GM23338 (cell line): ENCODE measurements at regions not wholly inside any gene's neighbourhood (a gene's known extent, or its start where the extent isn't known, plus 50 kb on each side); places are given as distances from the start of the nearest gene placed in this dataset.

Source experiments
- ATAC-seq: fragments of 200-7000 bp; cut with Tn5 transposase; 3 replicates; pipeline ENCODE4 v1.9.1; 2020
- DNase-seq: peaks from one replicate; pipeline ENCODE4 v3.0.0-alpha.2; 2015; ENCODE audit warnings: low spot score
- H2AFZ ChIP-seq: fragments of 200-600 bp; sonication (generic); 2 replicates; pipeline ENCODE4 v1.8.0; 2016; ENCODE audit warnings: antibody characterized with exemption, mild to moderate bottlenecking, moderate library complexity
- H3F3A ChIP-seq: fragments of 200-600 bp; sonication (generic); replicated peaks from 2 replicates; pipeline ENCODE4 v1.8.0; 2017; ENCODE audit warnings: antibody characterized with exemption, mixed run types, low read depth
- H3K27ac ChIP-seq: fragments of 200-600 bp; sonication (generic); 2 replicates; pipeline ENCODE4 v1.6.1; 2016; ENCODE audit warnings: low read depth
- H3K27me3 ChIP-seq: fragments of 200-600 bp; sonication (generic); 2 replicates; pipeline ENCODE4 v1.8.0; 2016; ENCODE audit warnings: mild to moderate bottlenecking, mixed run types, moderate library complexity; ENCODE audit not compliant: insufficient read depth
- H3K36me3 ChIP-seq: fragments of 200-600 bp; sonication (generic); 2 replicates; pipeline ENCODE4 v1.8.0; 2016; ENCODE audit warnings: mild to moderate bottlenecking; ENCODE audit not compliant: insufficient read depth
- H3K4me1 ChIP-seq: fragments of 200-600 bp; sonication (generic); 2 replicates; pipeline ENCODE4 v1.8.0; 2016; ENCODE audit warnings: mild to moderate bottlenecking, moderate library complexity; ENCODE audit not compliant: insufficient read depth
- H3K4me2 ChIP-seq: fragments of 200-600 bp; sonication (generic); 2 replicates; pipeline ENCODE4 v1.7.1; 2017; ENCODE audit warnings: mixed run types
- H3K4me3 ChIP-seq: fragments of 200-600 bp; sonication (generic); 2 replicates; pipeline ENCODE4 v1.6.1; 2016; ENCODE audit warnings: mixed run types
- H3K79me2 ChIP-seq: fragments of 200-600 bp; sonication (generic); replicated peaks from 2 replicates; pipeline ENCODE4 v1.8.0; 2017; ENCODE audit warnings: mild to moderate bottlenecking; ENCODE audit not compliant: insufficient read depth
- H3K9me2 ChIP-seq: fragments of 200-600 bp; sonication (generic); 2 replicates; pipeline ENCODE4 v1.8.0; 2017; ENCODE audit not compliant: insufficient read depth
- H4K20me1 ChIP-seq: fragments of 200-600 bp; sonication (generic); replicated peaks from 2 replicates; pipeline ENCODE4 v1.8.0; 2017; ENCODE audit warnings: mild to moderate bottlenecking; ENCODE audit not compliant: insufficient read depth
- H3K27ac Mint-ChIP-seq: 2 replicates; pipeline ENCODE4 v1.8.0; 2020; ENCODE audit warnings: inconsistent platforms, mild to moderate bottlenecking, moderate library complexity, mixed read lengths
- H3K27me3 Mint-ChIP-seq: 3 replicates; pipeline ENCODE4 v1.8.0; 2022; ENCODE audit warnings: low read depth, mild to moderate bottlenecking, moderate library complexity, mixed read lengths, inconsistent platforms; ENCODE audit not compliant: insufficient read depth, poor library complexity
- H3K36me3 Mint-ChIP-seq: 3 replicates; pipeline ENCODE4 v1.8.0; 2021; ENCODE audit warnings: low read depth, mild to moderate bottlenecking, inconsistent platforms, moderate library complexity, mixed read lengths
- H3K4me1 Mint-ChIP-seq: 3 replicates; pipeline ENCODE4 v1.8.0; 2020; ENCODE audit warnings: mild to moderate bottlenecking, inconsistent platforms, mixed read lengths
- H3K4me3 Mint-ChIP-seq: 3 replicates; pipeline ENCODE4 v1.8.0; 2021; ENCODE audit warnings: moderate library complexity, mild to moderate bottlenecking, inconsistent platforms, mixed read lengths
- H3K9me3 Mint-ChIP-seq: 3 replicates; pipeline ENCODE4 v1.8.0; 2020; ENCODE audit warnings: moderate library complexity, mild to moderate bottlenecking, inconsistent platforms, mixed read lengths
- CREB1 ChIP-seq: fragments of 250-450 bp; sonication (Bioruptor Pico); IDR thresholded peaks from 2 replicates; pipeline ENCODE4 v1.5.0; 2020; ENCODE audit warnings: low read depth, mild to moderate bottlenecking, moderate library complexity
- EZH2 ChIP-seq: fragments of 200-600 bp; sonication (generic); IDR thresholded peaks from one replicate; pipeline ENCODE4 v1.8.0; 2017; ENCODE audit warnings: antibody characterized with exemption, mild to moderate bottlenecking, low read depth; ENCODE audit not compliant: unreplicated experiment
- EZH2phosphoT487 ChIP-seq: fragments of 200-600 bp; sonication (generic); IDR thresholded peaks from one replicate; pipeline ENCODE4 v1.8.1; 2018; ENCODE audit warnings: antibody characterized with exemption; ENCODE audit not compliant: unreplicated experiment
- JUNB ChIP-seq: IDR thresholded peaks from one replicate; pipeline ENCODE4 v1.6.1; 2016; ENCODE audit warnings: antibody characterized with exemption; ENCODE audit not compliant: unreplicated experiment
- NANOG ChIP-seq: IDR thresholded peaks from 2 replicates; pipeline ENCODE4 v1.6.1; 2016; ENCODE audit warnings: antibody characterized with exemption, borderline replicate concordance
- POLR2AphosphoS5 ChIP-seq: IDR thresholded peaks from 2 replicates; pipeline ENCODE4 v1.6.1; 2016; ENCODE audit warnings: antibody characterized with exemption, low read depth
- STAT1 ChIP-seq: IDR thresholded peaks from one replicate; pipeline ENCODE4 v1.6.1; 2016; ENCODE audit warnings: antibody characterized with exemption; ENCODE audit not compliant: unreplicated experiment
- ZNF114 ChIP-seq: fragments of 250-450 bp; sonication (Bioruptor Pico); IDR thresholded peaks from 2 replicates; pipeline ENCODE4 v1.5.0; 2020; ENCODE audit warnings: mild to moderate bottlenecking, moderate library complexity
- ZNF331 ChIP-seq: fragments of 250-450 bp; sonication (Bioruptor Pico); IDR thresholded peaks from 2 replicates; pipeline ENCODE4 v1.5.0; 2020; ENCODE audit warnings: low read depth, mild to moderate bottlenecking, moderate library complexity
- TF ChIP-seq, protein P1 (sequence below): IDR thresholded peaks from 2 replicates; pipeline ENCODE4 v1.6.1; 2016; ENCODE audit warnings: antibody characterized with exemption
- TF ChIP-seq, protein P2 (sequence below): IDR thresholded peaks from one replicate; pipeline ENCODE4 v1.6.1; 2018; ENCODE audit warnings: antibody characterized with exemption; ENCODE audit not compliant: unreplicated experiment
- TF ChIP-seq, protein P3 (sequence below): fragments of 250-450 bp; sonication (Bioruptor Pico); IDR thresholded peaks from 2 replicates; pipeline ENCODE4 v1.5.0; 2020; ENCODE audit warnings: mild to moderate bottlenecking, moderate library complexity
- TF ChIP-seq, protein P4 (sequence below), 2 experiments: fragments of 200-600 bp in 1 of 2; sonication (generic) in 1 of 2; conservative IDR thresholded peaks; 2 replicates each; pipeline versions ENCODE4 v1.5.1 to v1.6.1; 2016 to 2017; ENCODE audit warnings: antibody characterized with exemption in 2 of 2, low read depth in 2 of 2, mild to moderate bottlenecking in 2 of 2, moderate library complexity in 1 of 2

DNA sequence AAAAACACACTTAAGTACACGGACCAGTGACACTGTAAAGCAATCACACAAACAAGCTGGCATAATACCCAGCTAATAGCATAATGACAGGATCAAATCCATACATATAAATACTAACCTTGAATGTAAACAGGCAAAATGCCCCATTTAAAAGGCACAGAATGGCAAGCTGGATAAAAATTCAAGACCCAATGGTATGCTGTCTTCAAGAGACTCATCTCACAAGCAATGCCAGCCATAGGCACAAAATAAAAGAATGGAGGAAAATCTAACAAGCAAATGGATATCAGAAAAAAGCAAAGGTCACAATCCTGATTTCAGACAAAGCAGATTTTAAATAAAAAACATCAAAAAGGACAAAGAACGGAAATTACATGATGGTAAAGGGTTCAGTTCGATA is 79.1 kb upstream of the PTGFR start:
- Mint-ChIP-seq H3K9me3 (peaks cover 17% of the 10 kb centered on the region), H3K4me1 (peaks cover 20% of the 10 kb centered on the region), H3K36me3 (peaks cover 5% of the 10 kb centered on the region), H3K27me3 (peaks cover 3% of the 10 kb centered on the region), H3K27ac (no peak overlapping the region), H3K4me3 (no peak overlapping the region)
- H3K4me1 ChIP-seq = peaks cover 22% of the 10 kb centered on the region
- no peaks in the 10 kb centered on the region for H3K27me3 ChIP-seq
- H3K9me2 ChIP-seq = no peaks in the 10 kb centered on the region
- H4K20me1 ChIP-seq = no peaks in the 10 kb centered on the region
- H2AFZ ChIP-seq = no peak overlapping the region
- no peak overlapping the region for H3K4me2 ChIP-seq
- H3K27ac ChIP-seq = no peak overlapping the region
- DNase-seq (no peak), ATAC-seq (no peak)
- H3K79me2 ChIP-seq = no peaks in the 10 kb centered on the region
- TF ChIP-seq EZH2phosphoT487 (no peak), ZNF114 (CRISPR knock-in tag) (no peak), POLR2AphosphoS5 (no peak), CREB1 (CRISPR knock-in tag) (no peak), JUNB (no peak), ZNF331 (CRISPR knock-in tag) (no peak), NANOG (no peak), EZH2 (no peak), STAT1 (no peak)
- TF ChIP-seq, protein P1, sequence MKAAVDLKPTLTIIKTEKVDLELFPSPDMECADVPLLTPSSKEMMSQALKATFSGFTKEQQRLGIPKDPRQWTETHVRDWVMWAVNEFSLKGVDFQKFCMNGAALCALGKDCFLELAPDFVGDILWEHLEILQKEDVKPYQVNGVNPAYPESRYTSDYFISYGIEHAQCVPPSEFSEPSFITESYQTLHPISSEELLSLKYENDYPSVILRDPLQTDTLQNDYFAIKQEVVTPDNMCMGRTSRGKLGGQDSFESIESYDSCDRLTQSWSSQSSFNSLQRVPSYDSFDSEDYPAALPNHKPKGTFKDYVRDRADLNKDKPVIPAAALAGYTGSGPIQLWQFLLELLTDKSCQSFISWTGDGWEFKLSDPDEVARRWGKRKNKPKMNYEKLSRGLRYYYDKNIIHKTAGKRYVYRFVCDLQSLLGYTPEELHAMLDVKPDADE = no peak
- TF ChIP-seq, protein P2, sequence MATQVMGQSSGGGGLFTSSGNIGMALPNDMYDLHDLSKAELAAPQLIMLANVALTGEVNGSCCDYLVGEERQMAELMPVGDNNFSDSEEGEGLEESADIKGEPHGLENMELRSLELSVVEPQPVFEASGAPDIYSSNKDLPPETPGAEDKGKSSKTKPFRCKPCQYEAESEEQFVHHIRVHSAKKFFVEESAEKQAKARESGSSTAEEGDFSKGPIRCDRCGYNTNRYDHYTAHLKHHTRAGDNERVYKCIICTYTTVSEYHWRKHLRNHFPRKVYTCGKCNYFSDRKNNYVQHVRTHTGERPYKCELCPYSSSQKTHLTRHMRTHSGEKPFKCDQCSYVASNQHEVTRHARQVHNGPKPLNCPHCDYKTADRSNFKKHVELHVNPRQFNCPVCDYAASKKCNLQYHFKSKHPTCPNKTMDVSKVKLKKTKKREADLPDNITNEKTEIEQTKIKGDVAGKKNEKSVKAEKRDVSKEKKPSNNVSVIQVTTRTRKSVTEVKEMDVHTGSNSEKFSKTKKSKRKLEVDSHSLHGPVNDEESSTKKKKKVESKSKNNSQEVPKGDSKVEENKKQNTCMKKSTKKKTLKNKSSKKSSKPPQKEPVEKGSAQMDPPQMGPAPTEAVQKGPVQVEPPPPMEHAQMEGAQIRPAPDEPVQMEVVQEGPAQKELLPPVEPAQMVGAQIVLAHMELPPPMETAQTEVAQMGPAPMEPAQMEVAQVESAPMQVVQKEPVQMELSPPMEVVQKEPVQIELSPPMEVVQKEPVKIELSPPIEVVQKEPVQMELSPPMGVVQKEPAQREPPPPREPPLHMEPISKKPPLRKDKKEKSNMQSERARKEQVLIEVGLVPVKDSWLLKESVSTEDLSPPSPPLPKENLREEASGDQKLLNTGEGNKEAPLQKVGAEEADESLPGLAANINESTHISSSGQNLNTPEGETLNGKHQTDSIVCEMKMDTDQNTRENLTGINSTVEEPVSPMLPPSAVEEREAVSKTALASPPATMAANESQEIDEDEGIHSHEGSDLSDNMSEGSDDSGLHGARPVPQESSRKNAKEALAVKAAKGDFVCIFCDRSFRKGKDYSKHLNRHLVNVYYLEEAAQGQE = no peak
- TF ChIP-seq, protein P3, sequence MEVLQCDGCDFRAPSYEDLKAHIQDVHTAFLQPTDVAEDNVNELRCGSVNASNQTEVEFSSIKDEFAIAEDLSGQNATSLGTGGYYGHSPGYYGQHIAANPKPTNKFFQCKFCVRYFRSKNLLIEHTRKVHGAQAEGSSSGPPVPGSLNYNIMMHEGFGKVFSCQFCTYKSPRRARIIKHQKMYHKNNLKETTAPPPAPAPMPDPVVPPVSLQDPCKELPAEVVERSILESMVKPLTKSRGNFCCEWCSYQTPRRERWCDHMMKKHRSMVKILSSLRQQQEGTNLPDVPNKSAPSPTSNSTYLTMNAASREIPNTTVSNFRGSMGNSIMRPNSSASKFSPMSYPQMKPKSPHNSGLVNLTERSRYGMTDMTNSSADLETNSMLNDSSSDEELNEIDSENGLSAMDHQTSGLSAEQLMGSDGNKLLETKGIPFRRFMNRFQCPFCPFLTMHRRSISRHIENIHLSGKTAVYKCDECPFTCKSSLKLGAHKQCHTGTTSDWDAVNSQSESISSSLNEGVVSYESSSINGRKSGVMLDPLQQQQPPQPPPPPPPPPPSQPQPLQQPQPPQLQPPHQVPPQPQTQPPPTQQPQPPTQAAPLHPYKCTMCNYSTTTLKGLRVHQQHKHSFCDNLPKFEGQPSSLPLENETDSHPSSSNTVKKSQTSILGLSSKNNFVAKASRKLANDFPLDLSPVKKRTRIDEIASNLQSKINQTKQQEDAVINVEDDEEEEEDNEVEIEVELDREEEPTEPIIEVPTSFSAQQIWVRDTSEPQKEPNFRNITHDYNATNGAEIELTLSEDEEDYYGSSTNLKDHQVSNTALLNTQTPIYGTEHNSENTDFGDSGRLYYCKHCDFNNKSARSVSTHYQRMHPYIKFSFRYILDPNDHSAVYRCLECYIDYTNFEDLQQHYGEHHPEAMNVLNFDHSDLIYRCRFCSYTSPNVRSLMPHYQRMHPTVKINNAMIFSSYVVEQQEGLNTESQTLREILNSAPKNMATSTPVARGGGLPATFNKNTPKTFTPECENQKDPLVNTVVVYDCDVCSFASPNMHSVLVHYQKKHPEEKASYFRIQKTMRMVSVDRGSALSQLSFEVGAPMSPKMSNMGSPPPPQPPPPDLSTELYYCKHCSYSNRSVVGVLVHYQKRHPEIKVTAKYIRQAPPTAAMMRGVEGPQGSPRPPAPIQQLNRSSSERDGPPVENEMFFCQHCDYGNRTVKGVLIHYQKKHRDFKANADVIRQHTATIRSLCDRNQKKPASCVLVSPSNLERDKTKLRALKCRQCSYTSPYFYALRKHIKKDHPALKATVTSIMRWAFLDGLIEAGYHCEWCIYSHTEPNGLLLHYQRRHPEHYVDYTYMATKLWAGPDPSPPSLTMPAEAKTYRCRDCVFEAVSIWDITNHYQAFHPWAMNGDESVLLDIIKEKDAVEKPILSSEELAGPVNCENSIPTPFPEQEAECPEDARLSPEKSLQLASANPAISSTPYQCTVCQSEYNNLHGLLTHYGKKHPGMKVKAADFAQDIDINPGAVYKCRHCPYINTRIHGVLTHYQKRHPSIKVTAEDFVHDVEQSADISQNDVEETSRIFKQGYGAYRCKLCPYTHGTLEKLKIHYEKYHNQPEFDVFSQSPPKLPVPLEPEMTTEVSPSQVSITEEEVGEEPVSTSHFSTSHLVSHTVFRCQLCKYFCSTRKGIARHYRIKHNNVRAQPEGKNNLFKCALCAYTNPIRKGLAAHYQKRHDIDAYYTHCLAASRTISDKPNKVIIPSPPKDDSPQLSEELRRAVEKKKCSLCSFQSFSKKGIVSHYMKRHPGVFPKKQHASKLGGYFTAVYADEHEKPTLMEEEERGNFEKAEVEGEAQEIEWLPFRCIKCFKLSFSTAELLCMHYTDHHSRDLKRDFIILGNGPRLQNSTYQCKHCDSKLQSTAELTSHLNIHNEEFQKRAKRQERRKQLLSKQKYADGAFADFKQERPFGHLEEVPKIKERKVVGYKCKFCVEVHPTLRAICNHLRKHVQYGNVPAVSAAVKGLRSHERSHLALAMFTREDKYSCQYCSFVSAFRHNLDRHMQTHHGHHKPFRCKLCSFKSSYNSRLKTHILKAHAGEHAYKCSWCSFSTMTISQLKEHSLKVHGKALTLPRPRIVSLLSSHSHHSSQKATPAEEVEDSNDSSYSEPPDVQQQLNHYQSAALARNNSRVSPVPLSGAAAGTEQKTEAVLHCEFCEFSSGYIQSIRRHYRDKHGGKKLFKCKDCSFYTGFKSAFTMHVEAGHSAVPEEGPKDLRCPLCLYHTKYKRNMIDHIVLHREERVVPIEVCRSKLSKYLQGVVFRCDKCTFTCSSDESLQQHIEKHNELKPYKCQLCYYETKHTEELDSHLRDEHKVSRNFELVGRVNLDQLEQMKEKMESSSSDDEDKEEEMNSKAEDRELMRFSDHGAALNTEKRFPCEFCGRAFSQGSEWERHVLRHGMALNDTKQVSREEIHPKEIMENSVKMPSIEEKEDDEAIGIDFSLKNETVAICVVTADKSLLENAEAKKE = no peak
- TF ChIP-seq, protein P4, sequence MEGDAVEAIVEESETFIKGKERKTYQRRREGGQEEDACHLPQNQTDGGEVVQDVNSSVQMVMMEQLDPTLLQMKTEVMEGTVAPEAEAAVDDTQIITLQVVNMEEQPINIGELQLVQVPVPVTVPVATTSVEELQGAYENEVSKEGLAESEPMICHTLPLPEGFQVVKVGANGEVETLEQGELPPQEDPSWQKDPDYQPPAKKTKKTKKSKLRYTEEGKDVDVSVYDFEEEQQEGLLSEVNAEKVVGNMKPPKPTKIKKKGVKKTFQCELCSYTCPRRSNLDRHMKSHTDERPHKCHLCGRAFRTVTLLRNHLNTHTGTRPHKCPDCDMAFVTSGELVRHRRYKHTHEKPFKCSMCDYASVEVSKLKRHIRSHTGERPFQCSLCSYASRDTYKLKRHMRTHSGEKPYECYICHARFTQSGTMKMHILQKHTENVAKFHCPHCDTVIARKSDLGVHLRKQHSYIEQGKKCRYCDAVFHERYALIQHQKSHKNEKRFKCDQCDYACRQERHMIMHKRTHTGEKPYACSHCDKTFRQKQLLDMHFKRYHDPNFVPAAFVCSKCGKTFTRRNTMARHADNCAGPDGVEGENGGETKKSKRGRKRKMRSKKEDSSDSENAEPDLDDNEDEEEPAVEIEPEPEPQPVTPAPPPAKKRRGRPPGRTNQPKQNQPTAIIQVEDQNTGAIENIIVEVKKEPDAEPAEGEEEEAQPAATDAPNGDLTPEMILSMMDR (conservative IDR thresholded peaks at IDR 0.05; ENCODE audit: low read depth in 2 of 2) = no peak
- no peaks in the 10 kb centered on the region for H3K36me3 ChIP-seq
- no peak overlapping the region for H3K4me3 ChIP-seq
- no peaks in the 10 kb centered on the region for H3F3A ChIP-seq
